ENCODE measurements at regions not wholly inside any gene's neighbourhood (a gene's known extent, or its start where the extent isn't known, plus 50 kb on each side); places are given as distances from the start of the nearest gene placed in this dataset.
"Not testable (repeated sequence)": the region's sequence is repeated elsewhere in the genome, so short reads cannot be mapped to it uniquely, and the experiment has no call there.

DNA sequence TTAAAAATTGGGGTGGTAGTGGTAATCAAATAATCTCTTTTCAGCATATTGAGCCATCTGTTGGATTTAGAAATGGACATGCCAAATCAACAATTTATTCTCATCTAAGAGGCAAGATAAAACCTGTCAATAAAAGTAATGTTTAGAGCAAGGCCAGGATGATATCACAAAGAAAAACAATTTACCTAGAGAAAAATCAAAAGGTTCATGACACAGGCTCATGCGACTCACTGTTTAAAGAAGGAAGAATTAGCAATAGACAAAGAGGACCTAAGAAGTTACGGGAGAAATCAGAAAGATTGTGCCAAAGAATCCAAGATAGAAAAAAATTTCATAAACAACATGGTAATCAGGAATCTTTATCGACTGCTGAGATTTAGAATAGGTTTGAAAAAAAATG is 868.5 kb upstream of the GBE1 start:
- TF ChIP-seq, protein P1, sequence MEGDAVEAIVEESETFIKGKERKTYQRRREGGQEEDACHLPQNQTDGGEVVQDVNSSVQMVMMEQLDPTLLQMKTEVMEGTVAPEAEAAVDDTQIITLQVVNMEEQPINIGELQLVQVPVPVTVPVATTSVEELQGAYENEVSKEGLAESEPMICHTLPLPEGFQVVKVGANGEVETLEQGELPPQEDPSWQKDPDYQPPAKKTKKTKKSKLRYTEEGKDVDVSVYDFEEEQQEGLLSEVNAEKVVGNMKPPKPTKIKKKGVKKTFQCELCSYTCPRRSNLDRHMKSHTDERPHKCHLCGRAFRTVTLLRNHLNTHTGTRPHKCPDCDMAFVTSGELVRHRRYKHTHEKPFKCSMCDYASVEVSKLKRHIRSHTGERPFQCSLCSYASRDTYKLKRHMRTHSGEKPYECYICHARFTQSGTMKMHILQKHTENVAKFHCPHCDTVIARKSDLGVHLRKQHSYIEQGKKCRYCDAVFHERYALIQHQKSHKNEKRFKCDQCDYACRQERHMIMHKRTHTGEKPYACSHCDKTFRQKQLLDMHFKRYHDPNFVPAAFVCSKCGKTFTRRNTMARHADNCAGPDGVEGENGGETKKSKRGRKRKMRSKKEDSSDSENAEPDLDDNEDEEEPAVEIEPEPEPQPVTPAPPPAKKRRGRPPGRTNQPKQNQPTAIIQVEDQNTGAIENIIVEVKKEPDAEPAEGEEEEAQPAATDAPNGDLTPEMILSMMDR (IDR thresholded peaks at IDR 0.05; ENCODE audit: control insufficient read depth, extremely low read depth, insufficient read depth), result no peak
- no peak overlapping the region for H3K4me3 ChIP-seq (ENCODE audit: low read depth, low read length)
- no peak for DNase-seq (ENCODE audit: low read depth)

DNA sequence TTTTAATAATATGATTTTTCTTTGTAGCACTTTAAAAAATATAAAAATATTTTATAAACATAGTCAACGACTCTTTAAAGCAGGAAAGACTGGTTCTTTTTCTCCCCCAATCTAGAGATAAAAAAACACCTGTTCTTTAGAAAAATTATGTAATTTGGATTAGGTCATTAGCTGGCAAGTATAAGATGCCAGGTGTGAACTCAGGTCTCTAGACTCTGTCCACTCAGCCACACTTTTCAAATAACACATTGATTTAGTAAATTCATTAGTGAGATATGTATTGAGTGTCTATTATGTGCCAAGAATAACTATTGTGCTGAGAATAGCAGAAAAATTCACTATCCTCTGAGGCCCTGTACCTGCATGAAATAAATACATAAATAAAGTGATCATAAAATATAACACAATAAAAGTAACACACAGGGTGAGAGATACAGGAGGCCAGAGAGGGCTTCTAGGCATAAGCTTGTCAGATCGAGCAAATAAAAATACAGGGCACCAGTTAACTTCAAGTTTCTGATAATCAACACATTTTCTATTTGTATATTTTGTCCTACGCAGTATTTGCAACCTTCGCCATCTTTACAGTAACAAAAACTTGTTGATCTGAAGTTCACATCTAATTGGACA is 867.1 kb upstream of the GBE1 start:
- no peak for DNase-seq (ENCODE audit: low read depth)
- TF ChIP-seq, protein P1 (IDR thresholded peaks at IDR 0.05; ENCODE audit: control insufficient read depth, extremely low read depth, insufficient read depth), result no peak
- H3K4me3 ChIP-seq (ENCODE audit: low read depth, low read length), result no peak overlapping the region

DNA sequence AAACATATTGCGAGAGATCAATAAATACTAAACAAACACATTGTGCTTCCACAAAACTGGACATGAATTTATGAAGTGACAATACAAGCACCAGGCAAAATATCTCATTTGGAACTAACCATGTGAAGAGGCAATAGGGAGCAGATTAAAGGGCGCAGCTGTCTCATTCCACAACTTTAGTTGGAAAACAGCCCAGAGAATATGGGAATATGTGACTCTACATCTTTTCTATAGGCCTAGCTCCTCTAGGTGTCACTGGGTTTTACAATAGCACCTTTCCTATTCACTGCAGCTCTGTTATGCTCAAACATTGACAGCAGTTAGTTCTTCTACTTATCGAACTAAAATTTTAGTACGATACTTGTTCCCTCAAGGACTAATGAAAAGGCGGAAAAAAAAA is 866.3 kb upstream of the GBE1 start:
- no peak for DNase-seq (ENCODE audit: low read depth)
- TF ChIP-seq, protein P1 (IDR thresholded peaks at IDR 0.05; ENCODE audit: control insufficient read depth, extremely low read depth, insufficient read depth), result no peak
- no peak overlapping the region for H3K4me3 ChIP-seq (ENCODE audit: low read depth, low read length)

DNA sequence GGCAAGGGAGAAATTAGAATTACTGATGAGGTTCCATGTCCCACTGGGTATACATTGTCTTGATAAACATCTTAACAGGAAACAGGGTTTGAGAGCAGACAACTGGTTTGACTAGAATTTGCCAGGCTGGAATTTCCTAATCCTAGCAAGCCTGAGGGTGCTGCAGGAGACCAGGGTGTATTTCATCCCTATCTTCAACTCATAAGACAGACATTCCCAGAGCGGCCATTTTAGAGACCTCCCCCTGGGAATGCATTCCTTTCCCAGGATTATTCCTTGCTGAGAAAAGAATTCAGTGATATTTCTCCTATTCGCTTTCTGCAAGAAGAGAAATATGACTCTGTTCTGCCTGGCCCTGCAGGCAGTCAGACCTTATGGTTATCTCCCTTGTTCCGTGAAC is 859.3 kb upstream of the GBE1 start:
- H3K4me3 ChIP-seq (ENCODE audit: low read depth, low read length); DNase-seq (ENCODE audit: low read depth): not testable (repeated sequence)

DNA sequence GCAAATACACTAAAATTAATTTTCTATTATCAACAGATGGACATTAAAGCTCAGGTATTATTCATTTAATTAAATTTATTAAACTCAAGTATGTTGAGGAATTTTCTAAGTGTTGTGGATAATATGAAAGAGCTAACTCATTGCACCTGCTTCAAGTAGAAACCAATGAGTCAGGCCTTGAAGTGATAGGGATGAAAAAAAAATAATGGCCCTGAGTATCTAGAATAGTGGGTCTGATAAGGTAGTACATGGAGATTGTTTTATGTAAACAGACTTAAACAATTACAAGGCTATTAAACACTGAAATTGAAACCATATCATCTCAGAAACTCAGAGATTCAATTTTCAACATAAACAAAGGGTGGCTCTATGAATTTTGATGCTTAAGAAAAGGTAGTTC is 857.1 kb upstream of the GBE1 start:
- TF ChIP-seq, protein P1 (IDR thresholded peaks at IDR 0.05; ENCODE audit: control insufficient read depth, extremely low read depth, insufficient read depth), result no peak
- H3K4me3 ChIP-seq (ENCODE audit: low read depth, low read length), result no peak overlapping the region
- DNase-seq (ENCODE audit: low read depth), result no peak

DNA sequence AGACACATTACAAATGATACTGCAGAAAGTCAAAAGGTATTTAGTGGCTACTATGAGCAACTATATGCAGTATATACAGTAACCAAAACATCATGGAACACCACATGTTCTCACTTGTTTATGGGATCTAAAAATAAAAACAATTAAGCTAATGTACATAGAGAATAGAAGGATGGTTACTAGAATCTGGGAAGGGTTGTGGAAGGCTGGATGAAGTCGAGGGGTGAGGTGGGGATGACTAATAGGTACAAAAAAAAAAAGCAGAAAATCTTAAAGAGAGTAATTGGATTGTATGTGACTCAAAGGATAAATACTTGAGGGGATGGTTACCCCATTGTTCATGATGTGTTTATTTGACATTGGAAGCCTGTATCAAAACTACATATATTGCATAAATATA is 848.8 kb upstream of the GBE1 start:
- DNase-seq (ENCODE audit: low read depth), result no peak
- H3K4me3 ChIP-seq (ENCODE audit: low read depth, low read length), result no peak overlapping the region
- TF ChIP-seq, protein P1 (IDR thresholded peaks at IDR 0.05; ENCODE audit: control insufficient read depth, extremely low read depth, insufficient read depth), result no peak

DNA sequence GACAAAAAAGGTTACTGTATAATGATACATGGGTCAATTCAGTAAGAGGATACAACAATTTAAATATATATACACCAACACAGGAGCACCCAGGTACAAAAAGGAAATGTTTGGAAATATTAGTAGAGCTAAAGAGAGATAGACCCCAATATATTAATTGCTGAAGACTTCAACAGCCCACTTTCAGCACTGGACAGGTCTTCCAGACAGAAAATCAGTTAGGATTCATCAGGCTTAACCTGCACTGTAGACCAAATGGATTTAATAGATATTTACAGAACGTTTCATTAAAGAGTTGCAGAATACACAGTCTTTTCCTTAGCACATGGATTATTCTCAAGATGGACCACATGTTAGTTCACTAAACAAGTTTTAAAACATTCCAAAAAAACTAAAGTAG is 845.9 kb upstream of the GBE1 start:
- DNase-seq (ENCODE audit: low read depth), result no peak
- H3K4me3 ChIP-seq (ENCODE audit: low read depth, low read length), result no peak overlapping the region
- TF ChIP-seq, protein P1 (IDR thresholded peaks at IDR 0.05; ENCODE audit: control insufficient read depth, extremely low read depth, insufficient read depth), result no peak
